Heart left ventricle (tissue), 13 donors: ENCODE measurements at regions not wholly inside any gene's neighbourhood (a gene's known extent, or its start where the extent isn't known, plus 50 kb on each side); places are given as distances from the start of the nearest gene placed in this dataset.

ENCODE experiments used
- CTCF ChIP-seq, 12 donors: fragments of 200-600 bp; sonication (generic) in 4 of 12; IDR thresholded peaks; one replicate each; pipeline versions ENCODE4 v1.5.0 to v1.8.0; 2018 to 2022; ENCODE audit warnings: antibody characterized with exemption in 12 of 12, mild to moderate bottlenecking in 5 of 12
- POLR2A ChIP-seq, 2 donors: fragments of 450-650 bp; IDR thresholded peaks; one replicate each; pipeline ENCODE4 v1.6.1; 2017; ENCODE audit warnings: antibody characterized with exemption in 2 of 2, mild to moderate bottlenecking in 2 of 2, moderate library complexity in 2 of 2
- donor health status: ischemic (EF 13 %, LVEDD 7.1; RV severe dilation, severe dysfunction).
- donor health status: DM: no; HTN: yes; CAD: no.
- donor health status: DM: no; HTN: no; CAD: no.
- donor health status: ischemic (EF 25% LVEDD 6.9; RV normal size, moderate dysfunction).
- donor health status: ischemic (EF 25% LVEDD 5.7; RV mildly dilated, moderate dysfunction).
- donor health status: ischemic (EF 35%, LVEDD 5.7; RV mildly dilated, moderate dysfunction).
- donor health status: nonischemic (EF 11% LVEDD 7.7; RV severe dilation, severe dysfunction).
- donor health status: DM: yes; HTN: yes; CAD: no.
- donor health status: PGD.
- donor health status: ischemic (EF 29% LVEDD 5.4; RV normal size, mild dysfunction).
- donor health status: nonischemic (EF 23%, LVEDD 6.1; RV moderate dilation, normal function).

GRCh38 chr17:27106982-27107360 lies 186.9 kb upstream of the WSB1 start:
- no peak for TF ChIP-seq POLR2A (IDR thresholded peaks at IDR 0.05)
- TF ChIP-seq CTCF (IDR thresholded peaks at IDR 0.05), result no peak
